ENCODE measurements at regions not wholly inside any gene's neighbourhood (a gene's known extent, or its start where the extent isn't known, plus 50 kb on each side); places are given as distances from the start of the nearest gene placed in this dataset.
"Not testable (repeated sequence)": the region's sequence is repeated elsewhere in the genome, so short reads cannot be mapped to it uniquely, and the experiment has no call there.

DNA sequence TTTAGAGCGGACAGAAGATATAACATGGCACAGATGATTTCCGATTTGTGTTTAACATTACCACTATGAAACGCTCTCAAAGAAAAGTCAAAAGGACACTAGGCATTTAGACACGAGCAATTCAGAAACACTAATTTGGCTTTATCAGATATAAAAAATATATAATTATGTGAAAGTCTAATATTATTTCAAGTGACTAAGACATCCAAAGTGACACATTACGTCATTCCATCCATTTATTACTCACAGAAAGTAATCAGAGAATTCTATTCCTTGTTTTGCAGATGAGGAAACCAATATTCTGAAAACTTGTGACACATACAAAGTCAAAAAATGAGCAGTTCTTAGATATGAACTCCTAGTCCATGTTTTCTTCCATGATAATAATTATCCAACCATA lies 250.8 kb upstream of the USP15 start:
- no peak for DNase-seq (ENCODE audit: low read depth)

DNA sequence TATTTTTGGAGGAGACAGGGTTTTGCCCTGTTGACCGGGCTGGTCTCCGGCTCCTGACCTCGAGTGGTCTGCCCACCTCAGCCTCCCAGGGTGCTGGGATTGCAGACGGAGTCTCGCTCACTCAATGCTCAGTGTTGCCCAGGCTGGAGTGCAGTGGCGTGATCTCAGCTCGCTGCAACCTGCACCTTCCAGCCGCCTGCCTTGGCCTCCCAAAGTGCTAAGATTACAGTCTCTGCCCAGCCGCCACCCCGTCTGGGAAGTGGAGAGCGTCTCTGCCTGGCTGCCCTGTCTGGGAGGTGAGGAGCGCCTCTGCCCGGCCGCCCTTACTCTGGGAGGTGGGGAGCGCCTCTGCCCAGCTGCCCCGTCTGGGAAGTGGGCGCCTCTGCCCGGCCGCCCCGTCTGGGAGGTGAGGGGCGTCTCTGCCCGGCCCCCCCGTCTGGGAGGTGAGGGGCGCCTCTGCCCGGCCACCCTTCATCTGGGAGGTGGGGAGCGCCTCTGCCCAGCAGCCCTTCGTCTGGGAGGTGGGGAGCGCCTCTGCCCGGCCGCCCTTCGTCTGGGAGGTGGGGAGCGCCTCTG lies 249.8 kb upstream of the USP15 start:
- DNase-seq (ENCODE audit: low read depth): not testable (repeated sequence)

DNA sequence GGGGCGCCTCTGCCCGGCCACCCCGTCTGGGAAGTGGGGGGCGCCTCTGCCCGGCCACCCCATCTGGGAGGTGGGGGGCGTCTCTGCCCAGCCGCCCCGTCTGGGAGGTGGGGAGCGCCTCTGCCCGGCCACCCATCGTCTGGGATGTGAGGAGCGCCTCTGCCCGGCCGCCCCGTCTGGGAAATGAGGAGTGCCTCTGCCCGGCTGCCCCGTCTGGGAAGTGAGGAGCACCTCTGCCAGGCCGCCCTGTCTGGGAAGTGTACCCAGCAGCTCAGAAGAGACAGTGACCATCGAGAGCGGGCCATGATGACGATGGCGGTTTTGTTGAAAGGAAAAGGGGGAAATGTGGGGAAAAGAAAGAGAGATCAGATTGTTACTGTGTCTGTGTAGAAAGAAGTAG lies 249.2 kb upstream of the USP15 start:
- not testable (repeated sequence) for DNase-seq (ENCODE audit: low read depth)

DNA sequence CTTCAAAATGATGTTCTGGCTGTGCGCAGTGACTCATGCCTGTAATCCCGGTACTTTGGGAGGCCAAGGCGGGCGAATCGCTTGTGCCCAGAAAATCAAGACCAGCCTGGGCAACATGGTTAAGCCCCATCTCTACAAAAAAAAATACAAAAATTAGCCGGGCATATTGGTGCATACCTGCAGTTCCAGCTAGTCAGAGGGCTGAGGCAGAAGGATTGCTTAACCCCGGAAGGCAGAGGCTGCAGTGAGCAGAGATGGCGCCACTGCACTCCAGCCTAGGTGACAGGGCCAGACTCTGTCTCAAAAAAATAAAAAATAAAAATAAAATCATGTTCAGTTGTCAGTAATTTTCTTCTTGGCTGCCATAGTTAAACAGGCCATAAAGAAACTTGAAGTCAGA lies 245.9 kb upstream of the USP15 start:
- DNase-seq (ENCODE audit: low read depth): no peak

DNA sequence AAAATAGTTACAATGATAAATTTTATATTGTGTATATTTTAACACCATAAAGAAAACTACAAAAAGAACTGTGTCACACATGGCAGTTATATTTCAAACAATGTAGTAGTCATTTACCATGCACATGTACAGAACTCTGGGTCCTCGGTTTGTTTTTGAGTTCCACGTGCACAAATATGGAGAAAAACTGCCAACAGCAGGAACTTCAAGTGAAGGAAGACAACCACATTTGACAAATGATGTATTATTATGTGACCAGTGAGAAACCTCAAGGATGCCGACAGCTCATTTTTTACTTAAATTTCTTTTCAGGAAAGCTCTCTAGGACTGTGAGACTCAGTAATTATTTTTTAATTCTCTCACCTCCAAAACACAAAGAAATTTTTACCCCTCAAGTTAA lies 244.2 kb upstream of the USP15 start:
- DNase-seq (ENCODE audit: low read depth): no peak

DNA sequence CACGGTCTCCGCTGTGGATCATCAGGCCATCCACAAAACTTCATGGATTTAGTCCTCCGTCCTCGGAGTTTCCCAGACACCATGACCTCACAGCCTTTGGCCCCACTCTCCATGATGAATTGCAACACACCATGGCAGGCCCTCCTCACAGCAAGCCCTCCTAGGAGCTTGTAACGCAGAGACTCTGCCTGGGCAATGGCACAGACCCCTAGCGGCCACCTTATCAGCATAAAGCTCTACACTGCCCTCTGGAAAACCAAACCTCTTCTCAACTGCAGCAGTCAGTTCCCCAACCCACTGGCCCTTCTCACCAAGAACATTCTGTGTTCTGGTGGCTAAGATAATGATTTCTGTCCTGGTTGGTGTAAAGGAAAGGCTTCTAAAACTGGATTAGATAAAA lies 238.4 kb upstream of the USP15 start:
- no peak for DNase-seq (ENCODE audit: low read depth)

DNA sequence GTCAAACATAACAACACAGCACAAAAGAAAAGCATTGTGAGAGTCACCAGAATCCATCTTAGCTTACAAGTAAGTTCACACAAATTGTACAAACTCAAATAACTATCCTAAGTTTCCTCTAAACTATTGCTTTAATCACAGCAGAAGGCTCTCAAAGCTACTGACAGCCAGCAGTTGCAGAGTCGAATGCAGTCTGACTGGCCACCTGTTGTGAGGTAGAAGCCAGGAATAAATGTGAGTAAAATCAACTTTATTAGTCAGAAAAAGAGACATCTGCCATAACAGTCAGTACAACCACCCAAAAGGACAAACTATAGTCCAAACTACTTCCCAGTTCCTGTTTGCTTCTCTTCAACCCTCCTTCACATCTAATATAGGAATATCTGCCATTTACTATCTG lies 231.7 kb upstream of the USP15 start:
- DNase-seq (ENCODE audit: low read depth): no peak

DNA sequence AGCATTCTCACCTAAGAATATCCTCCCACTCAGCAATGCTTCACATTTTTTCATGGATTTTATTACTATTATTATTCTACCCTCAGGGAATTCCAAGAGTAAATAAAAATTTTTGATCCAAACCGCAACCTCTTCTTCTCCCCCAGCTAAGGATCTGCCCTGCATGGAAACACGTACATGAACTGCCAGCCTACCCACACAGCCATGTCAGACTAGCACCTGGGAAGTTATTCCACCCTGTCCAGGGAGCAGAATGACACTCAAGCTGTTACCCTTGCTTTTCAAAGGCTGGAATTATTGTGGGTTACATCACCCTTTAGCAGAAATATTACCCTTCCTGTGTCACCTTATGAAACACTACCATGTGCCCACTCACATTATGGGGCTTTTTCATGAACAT lies 227.3 kb upstream of the USP15 start:
- DNase-seq (ENCODE audit: low read depth): no peak

DNA sequence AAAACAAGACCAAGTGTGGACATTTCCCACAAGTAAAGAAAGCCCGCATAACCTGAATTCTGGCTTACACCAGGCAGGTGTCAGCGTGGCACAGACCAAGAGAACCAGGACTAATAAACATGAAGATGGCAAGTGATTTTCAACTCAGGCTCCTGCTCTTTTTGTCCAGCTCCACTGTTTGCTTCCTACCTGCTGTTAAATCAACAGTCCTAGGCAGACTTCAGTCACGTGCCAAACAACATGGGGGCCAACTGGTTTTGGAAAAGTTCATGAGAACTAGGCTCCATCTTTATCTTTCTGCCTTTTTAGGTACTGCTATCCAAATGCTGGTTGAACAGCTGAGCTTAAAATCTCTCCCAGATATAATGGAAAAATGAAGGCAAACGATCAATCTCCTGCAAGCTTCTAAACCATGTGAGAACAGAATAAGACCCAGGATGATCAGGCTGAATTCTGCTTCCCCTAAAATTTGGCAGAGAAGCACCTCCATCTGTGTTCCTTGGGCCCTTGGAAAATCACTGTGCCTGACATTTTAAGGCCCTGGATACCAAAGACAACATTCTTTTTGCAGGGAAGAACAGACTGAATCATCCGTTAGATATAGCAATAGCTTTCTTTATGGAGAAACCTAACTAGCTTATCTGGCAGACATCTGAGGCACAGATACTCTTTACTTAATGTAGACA lies 215.6 kb upstream of the USP15 start:
- DNase-seq (ENCODE audit: low read depth): no peak

DNA sequence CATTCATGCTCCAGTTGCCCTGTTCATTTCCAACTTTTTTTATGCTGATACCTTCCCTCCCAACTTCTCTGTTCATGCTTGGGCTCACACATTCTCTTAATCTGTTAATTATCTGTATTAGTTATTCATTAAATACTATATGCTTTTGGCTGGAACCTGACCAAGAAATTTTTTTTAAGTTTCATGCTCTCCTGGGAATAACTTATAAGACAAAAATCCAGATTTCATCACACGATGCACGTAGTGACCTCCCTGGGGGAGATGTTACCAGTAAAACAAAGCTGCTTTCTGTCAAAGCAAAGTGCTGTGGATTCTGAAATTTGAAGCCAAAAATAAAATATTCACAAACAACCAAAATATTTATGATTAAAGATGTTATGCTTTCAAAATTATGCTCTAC lies 215.0 kb upstream of the USP15 start:
- DNase-seq (ENCODE audit: low read depth): no peak

DNA sequence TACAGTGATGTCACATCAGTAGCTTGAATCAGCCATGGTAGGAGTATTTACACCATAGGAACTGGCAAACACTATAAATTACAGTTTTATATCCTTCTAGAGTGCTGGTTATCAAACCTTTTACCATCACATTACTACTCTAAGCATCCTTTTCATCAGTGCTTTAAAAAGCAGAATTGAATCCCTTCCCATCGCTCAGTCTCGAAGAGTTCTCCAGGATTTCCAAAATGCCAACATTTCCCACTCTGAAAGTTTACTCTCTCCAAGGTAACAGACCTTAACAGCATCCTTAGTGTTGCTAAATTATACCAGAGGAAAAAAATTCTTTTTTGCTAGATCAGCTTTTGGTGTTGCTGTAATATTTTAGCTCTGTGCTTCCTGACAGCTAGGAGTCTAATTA lies 209.4 kb upstream of the USP15 start:
- DNase-seq (ENCODE audit: low read depth): no peak

DNA sequence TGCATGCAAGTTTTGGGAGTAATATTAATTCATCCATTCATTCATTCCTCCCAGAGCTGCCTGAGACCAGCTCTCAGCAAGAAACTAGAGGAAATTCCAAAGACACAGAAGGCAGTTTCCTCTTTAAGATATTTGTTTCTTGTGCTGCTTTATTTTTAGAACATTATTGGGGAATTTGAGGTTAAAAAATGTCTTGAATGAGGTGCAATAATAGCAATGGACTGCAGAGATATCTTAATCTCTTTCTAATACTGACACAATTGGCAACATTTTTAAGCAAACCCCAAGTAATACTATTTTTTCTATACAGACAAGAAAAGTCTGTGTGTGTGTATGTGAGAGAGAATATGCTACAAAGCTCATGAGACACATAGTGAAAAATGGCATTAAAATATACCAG lies 190.2 kb upstream of the USP15 start:
- DNase-seq (ENCODE audit: low read depth): no peak

DNA sequence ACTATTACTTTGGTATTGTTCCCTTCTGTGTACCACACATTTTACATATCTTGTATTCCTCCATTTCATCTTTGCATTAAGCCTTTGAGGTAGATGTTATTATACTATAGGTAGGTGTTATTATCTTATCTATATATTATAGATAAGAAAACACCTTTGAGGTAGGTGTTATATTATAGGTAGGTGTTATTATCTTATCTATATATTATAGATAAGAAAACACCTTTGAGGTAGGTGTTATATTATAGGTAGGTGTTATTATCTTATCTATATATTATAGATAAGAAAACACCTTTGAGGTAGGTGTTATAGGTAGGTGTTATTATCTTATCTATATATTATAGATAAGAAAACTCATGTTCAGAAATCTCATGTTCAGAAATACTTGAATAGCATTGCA lies 187.0 kb upstream of the USP15 start:
- DNase-seq (ENCODE audit: low read depth): not testable (repeated sequence)

DNA sequence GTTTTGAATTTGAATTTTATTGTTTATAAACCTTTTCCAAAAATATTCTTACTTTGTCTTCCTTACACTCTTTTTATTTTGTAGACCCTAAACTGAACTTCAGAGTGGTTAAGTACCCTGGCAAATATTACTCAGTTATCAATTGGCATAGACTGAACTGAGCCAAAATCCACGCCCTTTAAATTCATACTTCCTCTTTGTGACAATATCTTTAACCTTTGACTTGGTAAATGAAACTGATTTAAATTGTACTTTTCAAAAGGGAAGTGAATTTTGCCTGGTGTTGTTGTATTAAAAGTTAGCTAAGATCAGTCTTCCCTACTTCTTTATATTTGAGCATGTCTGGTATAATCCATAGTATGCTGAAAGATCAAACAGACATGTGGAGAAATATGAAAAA lies 184.3 kb upstream of the USP15 start:
- DNase-seq (ENCODE audit: low read depth): no peak

DNA sequence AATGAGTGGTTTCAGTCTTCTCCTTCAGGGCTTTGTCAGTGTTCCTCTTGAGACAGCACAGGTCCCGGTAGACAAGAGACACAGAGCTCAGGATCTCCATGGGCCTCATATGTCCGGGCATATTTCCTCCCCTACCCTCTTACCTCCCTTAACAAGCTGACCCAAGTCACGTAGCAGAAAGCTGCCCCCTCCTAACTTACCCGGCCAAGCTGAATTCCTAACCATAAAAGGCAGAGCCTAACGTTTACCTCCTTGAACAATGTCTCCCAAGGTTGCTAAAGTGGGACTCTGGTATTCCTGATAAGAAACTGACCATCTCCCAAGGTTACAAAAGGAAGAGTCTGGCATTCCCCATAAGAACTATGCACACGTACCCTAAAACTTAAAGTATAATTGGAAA lies 182.2 kb upstream of the USP15 start:
- DNase-seq (ENCODE audit: low read depth): no peak

DNA sequence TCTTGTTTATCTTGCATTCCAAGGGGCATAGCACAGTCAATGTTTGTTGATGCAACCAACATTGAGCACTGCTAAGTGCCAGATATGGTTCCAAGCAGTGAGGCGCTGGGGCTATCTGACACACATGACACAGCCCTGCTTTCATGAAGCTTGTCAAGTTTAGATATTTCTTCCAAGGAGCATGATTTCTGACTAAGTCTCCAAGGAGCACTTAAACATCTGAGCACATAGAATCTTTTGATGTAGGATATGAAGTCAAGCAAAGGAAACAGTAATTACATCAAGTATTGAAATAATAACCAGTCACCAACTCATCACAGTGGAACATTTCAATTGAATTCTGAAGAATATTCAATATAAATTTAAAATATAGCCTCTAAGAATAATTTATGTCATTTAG lies 177.8 kb upstream of the USP15 start:
- DNase-seq (ENCODE audit: low read depth): no peak

DNA sequence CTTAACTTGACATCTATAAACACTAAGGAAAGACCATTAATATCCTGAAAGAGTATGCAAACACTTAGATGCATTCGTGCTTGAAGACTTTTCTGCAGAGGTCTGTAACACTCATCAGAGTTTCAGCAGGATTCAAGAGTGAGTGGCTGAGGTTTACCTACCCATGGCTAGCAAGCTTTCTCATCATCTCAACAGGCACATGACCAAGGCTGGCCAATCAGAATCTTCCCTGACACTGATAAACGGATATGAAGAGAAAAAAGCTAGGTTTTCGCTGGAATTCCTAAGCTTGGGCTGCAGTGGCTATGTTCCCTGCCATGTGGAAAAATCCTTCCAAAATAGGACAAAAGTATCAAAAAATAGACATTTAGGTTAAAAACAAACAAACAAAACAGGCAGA lies 162.1 kb upstream of the USP15 start:
- no peak for DNase-seq (ENCODE audit: low read depth)

DNA sequence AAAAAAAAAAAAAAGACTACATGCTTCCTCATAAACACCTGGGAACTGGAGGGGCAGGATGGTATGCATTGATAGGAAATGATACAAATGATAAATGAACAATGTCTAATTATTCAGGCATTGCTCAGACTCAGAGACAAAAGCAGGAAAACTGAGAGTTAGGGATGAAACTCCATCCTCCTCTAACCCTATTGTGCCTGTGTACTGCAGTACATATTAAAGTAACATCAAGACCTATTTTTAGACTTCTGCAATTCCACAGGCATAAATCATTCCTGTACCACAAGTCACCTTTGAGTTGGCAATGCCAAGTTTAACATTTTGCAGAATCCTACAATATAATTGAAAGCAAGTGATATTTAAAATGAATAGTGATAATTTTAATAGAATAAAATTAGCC lies 156.5 kb upstream of the USP15 start:
- no peak for DNase-seq (ENCODE audit: low read depth)

DNA sequence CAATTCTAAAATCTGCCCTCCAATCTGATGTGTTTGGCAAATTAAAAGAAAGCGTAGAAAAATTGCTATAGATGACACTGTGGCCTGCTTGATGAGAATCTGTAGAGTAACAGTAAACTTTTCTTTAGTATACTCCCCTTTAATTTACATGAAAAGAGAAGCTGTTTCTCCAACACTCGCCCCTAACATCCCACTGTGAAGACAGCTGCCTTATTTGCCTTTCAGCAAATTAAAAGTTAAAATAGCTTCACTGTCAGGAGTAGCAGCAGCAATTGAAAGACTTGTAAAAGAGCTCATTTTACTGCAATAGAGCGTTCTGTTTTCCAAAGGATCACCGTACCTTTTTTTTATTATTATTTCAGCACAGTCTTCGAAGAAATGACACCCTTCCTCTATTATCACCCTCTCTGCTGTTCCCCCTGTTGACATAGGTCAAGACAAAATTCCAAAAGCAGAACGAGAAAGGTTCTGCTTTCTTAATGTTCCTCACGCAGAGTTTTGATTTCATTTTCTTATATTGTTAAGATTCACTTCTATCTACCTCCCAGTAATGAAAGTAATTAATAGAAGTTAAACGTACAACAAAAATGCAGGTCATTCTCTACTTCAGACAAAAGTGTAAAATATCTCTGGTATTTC lies 153.5 kb upstream of the USP15 start:
- DNase-seq (ENCODE audit: low read depth): no peak

DNA sequence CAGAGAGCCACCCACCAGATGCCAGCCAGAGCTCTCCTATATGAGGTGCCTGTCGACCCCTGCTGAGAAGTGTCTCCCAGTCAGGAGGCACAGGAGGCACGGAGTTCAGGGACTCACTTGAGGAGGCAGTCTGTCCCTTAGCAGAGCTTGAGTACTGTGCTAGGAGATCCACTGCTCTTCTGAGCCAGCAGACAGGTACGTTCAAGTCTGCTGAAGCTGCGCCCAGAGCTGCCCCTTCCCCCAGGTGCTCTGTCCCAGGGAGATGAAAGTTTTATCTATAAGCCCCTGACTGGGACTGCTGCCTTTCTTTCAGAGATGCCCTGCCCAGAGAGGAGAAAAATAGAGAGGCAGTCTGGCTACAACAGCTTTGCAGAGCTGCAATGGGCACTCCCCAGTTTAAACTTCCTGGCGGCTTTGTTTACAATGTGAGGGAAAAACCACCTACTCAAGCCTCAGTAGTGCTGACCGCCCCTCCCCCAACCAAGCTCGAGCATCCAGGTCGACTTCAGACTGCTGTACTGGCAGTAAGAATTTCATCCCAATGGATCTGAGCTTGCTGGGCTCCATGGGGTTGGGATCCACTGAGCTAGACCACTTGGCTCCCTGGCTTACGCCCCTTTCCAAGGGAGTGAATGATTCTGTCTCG lies 146.7 kb upstream of the USP15 start:
- DNase-seq (ENCODE audit: low read depth): no peak

DNA sequence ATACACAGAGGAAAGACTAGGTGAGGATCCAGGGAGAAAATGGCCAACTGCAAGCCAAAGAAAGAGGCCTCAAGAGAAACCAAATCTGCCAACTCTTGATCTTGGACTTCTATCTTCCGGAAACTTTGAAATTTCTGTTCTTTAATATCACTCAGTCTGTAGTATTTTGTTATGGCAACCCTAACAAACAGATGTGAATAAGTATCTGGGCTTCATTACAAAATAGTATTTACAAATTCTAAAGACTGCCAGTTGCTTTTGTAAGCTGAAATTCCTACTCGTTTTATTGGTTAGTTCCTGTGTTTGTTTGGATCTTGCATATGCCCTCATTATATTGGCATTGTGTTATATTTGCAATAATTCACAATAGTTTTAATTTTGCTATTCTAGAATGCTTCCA lies 143.2 kb upstream of the USP15 start:
- no peak for DNase-seq (ENCODE audit: low read depth)

DNA sequence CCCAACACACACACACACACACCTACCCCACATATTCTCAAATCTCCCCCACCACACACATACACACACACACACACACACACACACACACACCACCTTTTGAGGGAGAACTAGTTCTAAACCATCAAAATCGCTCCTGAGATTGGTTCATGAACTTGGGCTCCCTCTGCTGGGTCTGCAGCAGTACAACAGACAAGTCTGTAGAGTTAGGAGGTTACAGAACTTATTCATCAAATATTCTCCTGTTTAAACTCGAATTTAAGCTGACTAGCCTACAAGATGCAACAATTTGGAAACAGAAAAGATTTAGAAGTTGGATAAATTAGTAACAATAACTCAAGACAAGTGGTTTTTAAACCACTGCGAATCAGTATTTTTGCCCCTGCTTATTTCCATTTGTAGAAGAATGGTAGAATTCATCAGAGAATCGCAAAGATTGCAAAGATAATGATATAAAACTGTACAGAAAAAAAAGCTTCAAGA lies 136.4 kb upstream of the USP15 start:
- peak; percentile 11 for DNase-seq (ENCODE audit: low read depth)

DNA sequence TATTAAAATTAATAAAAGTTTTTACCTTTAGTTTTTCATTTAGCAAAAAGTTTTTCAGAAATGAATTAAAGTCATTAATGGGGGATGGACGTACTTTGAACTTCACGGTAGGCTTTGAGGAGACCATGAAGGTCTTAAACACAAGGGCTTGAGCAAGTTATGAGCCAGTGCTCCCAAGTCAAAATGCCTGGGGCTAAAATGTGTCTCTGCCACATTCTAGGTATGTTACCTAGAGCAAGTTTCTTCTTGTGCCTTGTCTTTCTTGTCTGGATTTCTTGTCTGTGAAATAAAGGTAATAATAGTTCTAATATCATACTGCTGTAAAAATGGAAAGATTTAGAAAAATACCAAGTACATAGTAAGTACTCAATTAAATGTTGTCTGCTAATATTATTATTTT lies 132.7 kb upstream of the USP15 start:
- DNase-seq (ENCODE audit: low read depth): no peak

Data from activated T-cell treated with anti-CD3 and anti-CD28 coated beads for 1 hour (primary cell).